ENCODE measurements at regions not wholly inside any gene's neighbourhood (a gene's known extent, or its start where the extent isn't known, plus 50 kb on each side); places are given as distances from the start of the nearest gene placed in this dataset.
"Not testable (repeated sequence)": the region's sequence is repeated elsewhere in the genome, so short reads cannot be mapped to it uniquely, and the experiment has no call there.

GRCh38 chr4:123652476-123652875, 255.9 kb downstream of the SPRY1 start:
- no peak for DNase-seq
- Histone ChIP-seq H3K27me3 (replicated peaks) (no peaks in the 10 kb centered on the region), H3K36me3 (replicated peaks) (no peaks in the 10 kb centered on the region), H3K27ac (no peak overlapping the region), H3K4me3 (ENCODE audit: low read depth, low read length) (no peak overlapping the region)
- in situ Hi-C loops (cut with HindIII; ENCODE audit: low pct_ligation_motif_present, low sequenced_read_pairs) = no loop called here
- no peak for TF ChIP-seq CTCF (IDR thresholded peaks at IDR 0.05; ENCODE audit: low read depth, low read length, missing control alignments)

- in situ Hi-C loops (cut with HindIII; ENCODE audit: low pct_ligation_motif_present, low sequenced_read_pairs) = no loop called here
- Histone ChIP-seq H3K4me3 (ENCODE audit: low read depth, low read length) (no peak overlapping the region), H3K27me3 (replicated peaks) (no peaks in the 10 kb centered on the region), H3K36me3 (replicated peaks) (no peaks in the 10 kb centered on the region), H3K27ac (no peak overlapping the region)
- TF ChIP-seq CTCF (IDR thresholded peaks at IDR 0.05; ENCODE audit: low read depth, low read length, missing control alignments) = no peak
- DNase-seq = no peak
Measured at GRCh38 chr4:123653236-123653635, 256.6 kb downstream of the SPRY1 start.

- in situ Hi-C loops (cut with HindIII; ENCODE audit: low pct_ligation_motif_present, low sequenced_read_pairs); DNase-seq; H3K27ac ChIP-seq; H3K4me3 ChIP-seq (ENCODE audit: low read depth, low read length); H3K27me3 ChIP-seq (replicated peaks); H3K36me3 ChIP-seq (replicated peaks): not testable (repeated sequence)
Measured at GRCh38 chr4:123656746-123657294, 260.2 kb downstream of the SPRY1 start.

GRCh38 chr4:123657606-123658005, 261.0 kb downstream of the SPRY1 start:
- DNase-seq; H3K27ac ChIP-seq; in situ Hi-C loops (cut with HindIII; ENCODE audit: low pct_ligation_motif_present, low sequenced_read_pairs); H3K36me3 ChIP-seq (replicated peaks); H3K4me3 ChIP-seq (ENCODE audit: low read depth, low read length); H3K27me3 ChIP-seq (replicated peaks): not testable (repeated sequence)

- in situ Hi-C loops (cut with HindIII; ENCODE audit: low pct_ligation_motif_present, low sequenced_read_pairs) = no loop called here
- Histone ChIP-seq H3K36me3 (replicated peaks) (no peaks in the 10 kb centered on the region), H3K27me3 (replicated peaks) (no peaks in the 10 kb centered on the region), H3K4me3 (ENCODE audit: low read depth, low read length) (no peak overlapping the region), H3K27ac (no peak overlapping the region)
- no peak for TF ChIP-seq CTCF (IDR thresholded peaks at IDR 0.05; ENCODE audit: low read depth, low read length, missing control alignments)
- no peak for DNase-seq
Measured at GRCh38 chr4:123659262-123659661, 262.7 kb downstream of the SPRY1 start.

GRCh38 chr4:123659730-123660129, 263.1 kb downstream of the SPRY1 start:
- Histone ChIP-seq H3K27me3 (replicated peaks) (no peaks in the 10 kb centered on the region), H3K4me3 (ENCODE audit: low read depth, low read length) (no peak overlapping the region), H3K36me3 (replicated peaks) (no peaks in the 10 kb centered on the region), H3K27ac (no peak overlapping the region)
- DNase-seq = no peak
- peak; percentile 41 for TF ChIP-seq CTCF (IDR thresholded peaks at IDR 0.05; ENCODE audit: low read depth, low read length, missing control alignments)
- in situ Hi-C loops (cut with HindIII; ENCODE audit: low pct_ligation_motif_present, low sequenced_read_pairs) = no loop called here

- H3K4me3 ChIP-seq (ENCODE audit: low read depth, low read length) = no peak overlapping the region
- no peaks in the 10 kb centered on the region for H3K36me3 ChIP-seq (replicated peaks)
- no peak for DNase-seq
- H3K27me3 ChIP-seq (replicated peaks) = no peaks in the 10 kb centered on the region
- H3K27ac ChIP-seq = no peak overlapping the region
- TF ChIP-seq CTCF (IDR thresholded peaks at IDR 0.05; ENCODE audit: low read depth, low read length, missing control alignments) = peak; percentile 52
- in situ Hi-C loops (cut with HindIII; ENCODE audit: low pct_ligation_motif_present, low sequenced_read_pairs) = no loop called here
Measured at GRCh38 chr4:123661080-123661737, 264.6 kb downstream of the SPRY1 start.

All from brain microvascular endothelial cell (primary cell).